GM12874 (cell line): ENCODE measurements at regions not wholly inside any gene's neighbourhood (a gene's known extent, or its start where the extent isn't known, plus 50 kb on each side); places are given as distances from the start of the nearest gene placed in this dataset.

Experiments used
- CTCF ChIP-seq: IDR thresholded peaks from 2 replicates; pipeline ENCODE4 v1.5.1; 2011; ENCODE audit warnings: low read depth, mild to moderate bottlenecking, control low read depth, low read length, moderate library complexity; ENCODE audit not compliant: insufficient read depth

GRCh38 chr18:78777992-78778391 is 201.6 kb upstream of the SALL3 start:
- no peak for TF ChIP-seq CTCF

GRCh38 chr18:78778651-78779050 is 201.0 kb upstream of the SALL3 start:
- no peak for TF ChIP-seq CTCF

- TF ChIP-seq CTCF, result no peak
Observed at GRCh38 chr18:78779996-78780718, 199.5 kb upstream of the SALL3 start.

GRCh38 chr18:78780719-78781600 is 198.7 kb upstream of the SALL3 start:
- no peak for TF ChIP-seq CTCF

GRCh38 chr18:78781601-78781960 is 198.0 kb upstream of the SALL3 start:
- no peak for TF ChIP-seq CTCF

- TF ChIP-seq CTCF, result no peak
Observed at GRCh38 chr18:78782951-78783563, 196.6 kb upstream of the SALL3 start.

- TF ChIP-seq CTCF, result no peak
Observed at GRCh38 chr18:78783564-78783960, 196.1 kb upstream of the SALL3 start.
